ENCODE measurements at regions not wholly inside any gene's neighbourhood (a gene's known extent, or its start where the extent isn't known, plus 50 kb on each side); places are given as distances from the start of the nearest gene placed in this dataset.

DNA sequence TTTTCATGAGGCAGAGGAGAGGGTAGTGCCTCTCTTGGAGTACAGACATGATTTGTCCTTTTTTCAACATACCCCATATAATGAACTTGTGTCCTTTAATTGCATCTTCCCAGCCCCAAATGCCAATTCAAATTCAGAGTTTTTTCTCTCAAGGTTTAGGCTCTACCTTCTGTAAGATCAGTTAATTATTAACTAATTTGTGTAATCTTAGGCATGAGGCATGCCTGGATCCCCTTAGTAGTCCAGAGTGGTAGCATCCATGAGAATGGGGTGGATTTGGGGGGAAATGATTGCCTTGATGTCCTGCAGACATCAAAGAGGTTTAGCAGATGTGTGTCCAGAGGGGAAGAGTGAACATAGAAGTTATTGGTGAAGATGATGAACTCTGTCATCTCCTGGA is 533.3 kb downstream of the LRRC70 start:
- Histone ChIP-seq H2BK5ac (ENCODE audit: low read depth, low read length, poor library complexity, severe bottlenecking) (no peak overlapping the region), H2BK15ac (ENCODE audit: low read depth, low read length) (no peak overlapping the region), H3K4me1 (ENCODE audit: control insufficient read depth, insufficient read depth, low read length) (no peaks in the 10 kb centered on the region), H2AFZ (replicated peaks; ENCODE audit: low read length, poor library complexity) (no peak overlapping the region), H3K36me3 (ENCODE audit: control insufficient read depth, insufficient read depth, low read length) (no peaks in the 10 kb centered on the region), H2AK9ac (replicated peaks; ENCODE audit: low read depth, low read length, poor library complexity) (no peak overlapping the region), H2BK20ac (ENCODE audit: low read depth, low read length) (no peak overlapping the region), H3K4me3 (ENCODE audit: insufficient read depth, low read depth, low read length) (no peak overlapping the region), H3K27me3 (ENCODE audit: control insufficient read depth, insufficient read depth, low read length) (no peaks in the 10 kb centered on the region), H3K23ac (ENCODE audit: low read depth, low read length) (no peak overlapping the region), H3K9me3 (ENCODE audit: control insufficient read depth, insufficient read depth, low read length) (no peaks in the 10 kb centered on the region), H3K14ac (replicated peaks; ENCODE audit: low read depth, low read length) (no peak overlapping the region), H4K8ac (ENCODE audit: low read depth in 2 of 2, low read length in 2 of 2) (no peak overlapping the region), H3K18ac (ENCODE audit: low read depth, low read length) (no peak overlapping the region), H3K56ac (ENCODE audit: extremely low read depth, insufficient read depth, low read length) (no peak overlapping the region), H2AK5ac (ENCODE audit: low read depth, low read length) (no peak overlapping the region), H4K91ac (ENCODE audit: insufficient read depth, low read depth, low read length) (no peak overlapping the region), H3K79me1 (ENCODE audit: low read depth in 1 of 2, low read length in 2 of 2) (no peaks in the 10 kb centered on the region), H3K4ac (ENCODE audit: low read depth, low read length) (no peak overlapping the region), H4K20me1 (ENCODE audit: insufficient read depth, low read length) (no peaks in the 10 kb centered on the region), H3K9ac (ENCODE audit: low read depth, low read length) (no peak overlapping the region), H3K27ac (ENCODE audit: insufficient read depth, low read length) (no peak overlapping the region), H4K5ac (ENCODE audit: low read depth, low read length) (no peak overlapping the region), H3K4me2 (ENCODE audit: low read depth, low read length) (no peak overlapping the region), H3K9me1 (ENCODE audit: insufficient read depth, low read length) (no peaks in the 10 kb centered on the region), H2BK120ac (ENCODE audit: low read depth, low read length) (no peak overlapping the region)
- ATAC-seq (ENCODE audit: low read depth) (no peak), DNase-seq (no peak)
- intact Hi-C loops (cut with micrococcal nuclease) (no loop called here), dilution Hi-C loops (cut with HindIII; ENCODE audit: low sequenced_read_pairs, unreplicated experiment) (no loop called here), in situ Hi-C loops (cut with MboI; ENCODE audit: low sequenced_read_pairs) (no loop called here)
- POLR2A ChIA-PET (ENCODE audit: unreplicated experiment) = no interaction called here
- TF ChIP-seq, protein P1, sequence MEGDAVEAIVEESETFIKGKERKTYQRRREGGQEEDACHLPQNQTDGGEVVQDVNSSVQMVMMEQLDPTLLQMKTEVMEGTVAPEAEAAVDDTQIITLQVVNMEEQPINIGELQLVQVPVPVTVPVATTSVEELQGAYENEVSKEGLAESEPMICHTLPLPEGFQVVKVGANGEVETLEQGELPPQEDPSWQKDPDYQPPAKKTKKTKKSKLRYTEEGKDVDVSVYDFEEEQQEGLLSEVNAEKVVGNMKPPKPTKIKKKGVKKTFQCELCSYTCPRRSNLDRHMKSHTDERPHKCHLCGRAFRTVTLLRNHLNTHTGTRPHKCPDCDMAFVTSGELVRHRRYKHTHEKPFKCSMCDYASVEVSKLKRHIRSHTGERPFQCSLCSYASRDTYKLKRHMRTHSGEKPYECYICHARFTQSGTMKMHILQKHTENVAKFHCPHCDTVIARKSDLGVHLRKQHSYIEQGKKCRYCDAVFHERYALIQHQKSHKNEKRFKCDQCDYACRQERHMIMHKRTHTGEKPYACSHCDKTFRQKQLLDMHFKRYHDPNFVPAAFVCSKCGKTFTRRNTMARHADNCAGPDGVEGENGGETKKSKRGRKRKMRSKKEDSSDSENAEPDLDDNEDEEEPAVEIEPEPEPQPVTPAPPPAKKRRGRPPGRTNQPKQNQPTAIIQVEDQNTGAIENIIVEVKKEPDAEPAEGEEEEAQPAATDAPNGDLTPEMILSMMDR (conservative IDR thresholded peaks at IDR 0.05; ENCODE audit: low read depth, low read length) = no peak
- TF ChIP-seq SMC3 (IDR thresholded peaks at IDR 0.05; ENCODE audit: low read depth, low read length) (no peak), MXI1 (IDR thresholded peaks at IDR 0.05; ENCODE audit: borderline replicate concordance, low read depth, low read length) (no peak), RAD21 (IDR thresholded peaks at IDR 0.05; ENCODE audit: low read length) (no peak), NFE2L2 (IDR thresholded peaks at IDR 0.05; ENCODE audit: low read depth, low read length) (no peak), RCOR1 (IDR thresholded peaks at IDR 0.05; ENCODE audit: insufficient replicate concordance, low read length) (no peak), BHLHE40 (IDR thresholded peaks at IDR 0.05; ENCODE audit: low read depth, low read length) (no peak), FOS (IDR thresholded peaks at IDR 0.05; ENCODE audit: low read depth, low read length) (no peak), MAZ (IDR thresholded peaks at IDR 0.05; ENCODE audit: borderline replicate concordance, low read depth, low read length) (no peak), MAFK (IDR thresholded peaks at IDR 0.05; ENCODE audit: low read depth, low read length) (no peak), RFX5 (IDR thresholded peaks at IDR 0.05; ENCODE audit: low read depth, low read length) (no peak), CEBPB (IDR thresholded peaks at IDR 0.05; ENCODE audit: low read depth, low read length) (no peak)
- TF ChIP-seq, protein P2, sequence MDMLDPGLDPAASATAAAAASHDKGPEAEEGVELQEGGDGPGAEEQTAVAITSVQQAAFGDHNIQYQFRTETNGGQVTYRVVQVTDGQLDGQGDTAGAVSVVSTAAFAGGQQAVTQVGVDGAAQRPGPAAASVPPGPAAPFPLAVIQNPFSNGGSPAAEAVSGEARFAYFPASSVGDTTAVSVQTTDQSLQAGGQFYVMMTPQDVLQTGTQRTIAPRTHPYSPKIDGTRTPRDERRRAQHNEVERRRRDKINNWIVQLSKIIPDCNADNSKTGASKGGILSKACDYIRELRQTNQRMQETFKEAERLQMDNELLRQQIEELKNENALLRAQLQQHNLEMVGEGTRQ (IDR thresholded peaks at IDR 0.05; ENCODE audit: low read depth, low read length) = no peak
- TF ChIP-seq, protein P3, sequence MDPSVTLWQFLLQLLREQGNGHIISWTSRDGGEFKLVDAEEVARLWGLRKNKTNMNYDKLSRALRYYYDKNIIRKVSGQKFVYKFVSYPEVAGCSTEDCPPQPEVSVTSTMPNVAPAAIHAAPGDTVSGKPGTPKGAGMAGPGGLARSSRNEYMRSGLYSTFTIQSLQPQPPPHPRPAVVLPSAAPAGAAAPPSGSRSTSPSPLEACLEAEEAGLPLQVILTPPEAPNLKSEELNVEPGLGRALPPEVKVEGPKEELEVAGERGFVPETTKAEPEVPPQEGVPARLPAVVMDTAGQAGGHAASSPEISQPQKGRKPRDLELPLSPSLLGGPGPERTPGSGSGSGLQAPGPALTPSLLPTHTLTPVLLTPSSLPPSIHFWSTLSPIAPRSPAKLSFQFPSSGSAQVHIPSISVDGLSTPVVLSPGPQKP (IDR thresholded peaks at IDR 0.05; ENCODE audit: borderline replicate concordance, low read depth, low read length) = no peak
- CTCF ChIA-PET = no interaction called here
- no TSS peak for BruUV-seq (replicated peaks)

All from IMR-90 (cell line).